OCI-LY3 (cell line): ENCODE measurements at regions not wholly inside any gene's neighbourhood (a gene's known extent, or its start where the extent isn't known, plus 50 kb on each side); places are given as distances from the start of the nearest gene placed in this dataset.

Experiments
- H2AFZ ChIP-seq: fragments of 200-600, 300-600 bp; shearing (Covaris generic); 2 replicates; pipeline ENCODE4 v1.6.0; 2014; ENCODE audit warnings: antibody characterized with exemption, low read depth, low read length
- H3K27ac ChIP-seq: fragments of 200-600, 300-600 bp; sonication (generic); 2 replicates; pipeline ENCODE4 v1.5.1; 2014; ENCODE audit warnings: mild to moderate bottlenecking, low read length, moderate library complexity, mixed read lengths
- H3K27me3 ChIP-seq: fragments of 200-600, 300-600 bp; sonication (generic); 2 replicates; pipeline ENCODE4 v1.6.1; 2014; ENCODE audit warnings: low read depth, low read length, mixed read lengths
- H3K36me3 ChIP-seq: fragments of 200-600, 300-600 bp; sonication (generic); replicated peaks from 2 replicates; pipeline ENCODE3; 2014; ENCODE audit warnings: low read depth, low read length, mixed read lengths
- H3K4me1 ChIP-seq: fragments of 300-600, 200-600 bp; sonication (generic); 2 replicates; pipeline ENCODE4 v1.6.1; 2014; ENCODE audit warnings: low read length, mixed read lengths
- H3K4me2 ChIP-seq: fragments of 200-600, 300-600 bp; sonication (generic); 2 replicates; pipeline ENCODE4 v1.6.1; 2014; ENCODE audit warnings: low read length, mixed read lengths
- H3K4me3 ChIP-seq: fragments of 300-600, 200-600 bp; sonication (generic); 2 replicates; pipeline ENCODE4 v1.5.1; 2014; ENCODE audit warnings: antibody characterized with exemption, mild to moderate bottlenecking, low read length, moderate library complexity
- H3K79me2 ChIP-seq: fragments of 300-600, 200-600 bp; shearing (Covaris generic); 2 replicates; pipeline ENCODE4 v1.6.1; 2014; ENCODE audit warnings: mild to moderate bottlenecking, low read length, mixed read lengths
- H3K9ac ChIP-seq: fragments of 300-600, 200-600 bp; shearing (Covaris generic); 2 replicates; pipeline ENCODE4 v1.6.0; 2014; ENCODE audit warnings: mild to moderate bottlenecking, low read length, moderate library complexity
- H3K9me3 ChIP-seq: fragments of 200-600, 300-600 bp; shearing (Covaris generic); 2 replicates; pipeline ENCODE4 v1.6.1; 2014; ENCODE audit warnings: low read length, mixed read lengths; ENCODE audit not compliant: insufficient read depth
- H4K20me1 ChIP-seq: fragments of 200-600, 300-600 bp; sonication (generic); 2 replicates; pipeline ENCODE4 v1.6.1; 2016; ENCODE audit warnings: low read length, mixed read lengths; ENCODE audit not compliant: insufficient read depth
- EZH2phosphoT487 ChIP-seq: fragments of 200-600 bp; shearing (Covaris generic); IDR thresholded peaks from 2 replicates; pipeline ENCODE4 v1.6.1; 2018; ENCODE audit warnings: antibody characterized with exemption, mixed run types, low read depth
- TF ChIP-seq, protein P1 (sequence below): fragments of 200-600, 300-600 bp; sonication (generic); IDR thresholded peaks from 2 replicates; pipeline ENCODE4 v1.5.1; 2014; ENCODE audit warnings: antibody characterized with exemption, low read length, low read depth

DNA sequence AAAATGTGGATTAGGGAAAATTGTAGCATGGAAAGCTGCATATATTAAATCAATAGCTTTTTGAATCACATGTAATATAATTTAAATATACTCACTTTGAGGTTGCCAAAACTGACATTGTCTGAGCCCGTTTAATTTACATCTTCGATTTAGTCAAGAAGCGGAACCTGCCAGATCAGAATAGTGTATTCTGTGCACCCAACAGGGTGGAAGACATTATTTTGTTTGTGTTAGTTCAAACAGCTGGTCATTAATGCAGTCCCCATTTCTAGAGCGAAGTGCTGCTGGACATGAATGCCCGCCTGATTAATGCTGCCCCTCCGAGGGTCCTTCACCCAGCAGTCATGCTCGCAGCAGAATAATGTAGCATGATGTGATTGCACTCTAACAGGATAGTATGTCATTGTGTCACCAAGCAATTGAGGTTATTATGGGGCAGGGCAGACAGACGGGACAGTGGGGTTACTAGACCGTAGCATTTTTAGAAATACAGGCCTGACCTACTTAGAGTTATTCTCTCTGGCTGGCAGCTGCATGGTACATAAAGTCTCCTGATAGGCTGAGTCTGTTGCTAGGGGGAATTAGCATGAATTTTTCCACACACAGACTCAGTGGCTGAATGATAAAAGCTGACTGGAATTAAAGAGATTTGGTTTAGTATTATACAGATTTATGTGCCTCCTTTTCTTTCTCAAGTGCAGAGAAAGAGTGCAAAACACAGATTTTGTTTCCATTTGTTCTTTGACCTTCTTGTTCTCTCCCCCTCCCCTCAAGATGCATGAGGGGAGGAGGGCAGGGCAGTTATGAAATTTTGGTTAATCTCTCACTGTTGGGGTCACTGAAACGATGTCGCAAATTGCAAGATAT, 147.1 kb downstream of the PRL start:
- no peaks in the 10 kb centered on the region for H3K36me3 ChIP-seq
- peaks cover 8% of the 10 kb centered on the region for H3K4me1 ChIP-seq
- H3K79me2 ChIP-seq, result no peaks in the 10 kb centered on the region
- no peak overlapping the region for H3K27ac ChIP-seq
- no peaks in the 10 kb centered on the region for H4K20me1 ChIP-seq
- TF ChIP-seq EZH2phosphoT487, result no peak
- TF ChIP-seq, protein P1, sequence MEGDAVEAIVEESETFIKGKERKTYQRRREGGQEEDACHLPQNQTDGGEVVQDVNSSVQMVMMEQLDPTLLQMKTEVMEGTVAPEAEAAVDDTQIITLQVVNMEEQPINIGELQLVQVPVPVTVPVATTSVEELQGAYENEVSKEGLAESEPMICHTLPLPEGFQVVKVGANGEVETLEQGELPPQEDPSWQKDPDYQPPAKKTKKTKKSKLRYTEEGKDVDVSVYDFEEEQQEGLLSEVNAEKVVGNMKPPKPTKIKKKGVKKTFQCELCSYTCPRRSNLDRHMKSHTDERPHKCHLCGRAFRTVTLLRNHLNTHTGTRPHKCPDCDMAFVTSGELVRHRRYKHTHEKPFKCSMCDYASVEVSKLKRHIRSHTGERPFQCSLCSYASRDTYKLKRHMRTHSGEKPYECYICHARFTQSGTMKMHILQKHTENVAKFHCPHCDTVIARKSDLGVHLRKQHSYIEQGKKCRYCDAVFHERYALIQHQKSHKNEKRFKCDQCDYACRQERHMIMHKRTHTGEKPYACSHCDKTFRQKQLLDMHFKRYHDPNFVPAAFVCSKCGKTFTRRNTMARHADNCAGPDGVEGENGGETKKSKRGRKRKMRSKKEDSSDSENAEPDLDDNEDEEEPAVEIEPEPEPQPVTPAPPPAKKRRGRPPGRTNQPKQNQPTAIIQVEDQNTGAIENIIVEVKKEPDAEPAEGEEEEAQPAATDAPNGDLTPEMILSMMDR, result no peak
- no peaks in the 10 kb centered on the region for H3K9me3 ChIP-seq
- H3K4me2 ChIP-seq, result no peak overlapping the region
- no peak overlapping the region for H3K9ac ChIP-seq
- H3K4me3 ChIP-seq, result no peak overlapping the region
- no peaks in the 10 kb centered on the region for H3K27me3 ChIP-seq
- no peak overlapping the region for H2AFZ ChIP-seq

DNA sequence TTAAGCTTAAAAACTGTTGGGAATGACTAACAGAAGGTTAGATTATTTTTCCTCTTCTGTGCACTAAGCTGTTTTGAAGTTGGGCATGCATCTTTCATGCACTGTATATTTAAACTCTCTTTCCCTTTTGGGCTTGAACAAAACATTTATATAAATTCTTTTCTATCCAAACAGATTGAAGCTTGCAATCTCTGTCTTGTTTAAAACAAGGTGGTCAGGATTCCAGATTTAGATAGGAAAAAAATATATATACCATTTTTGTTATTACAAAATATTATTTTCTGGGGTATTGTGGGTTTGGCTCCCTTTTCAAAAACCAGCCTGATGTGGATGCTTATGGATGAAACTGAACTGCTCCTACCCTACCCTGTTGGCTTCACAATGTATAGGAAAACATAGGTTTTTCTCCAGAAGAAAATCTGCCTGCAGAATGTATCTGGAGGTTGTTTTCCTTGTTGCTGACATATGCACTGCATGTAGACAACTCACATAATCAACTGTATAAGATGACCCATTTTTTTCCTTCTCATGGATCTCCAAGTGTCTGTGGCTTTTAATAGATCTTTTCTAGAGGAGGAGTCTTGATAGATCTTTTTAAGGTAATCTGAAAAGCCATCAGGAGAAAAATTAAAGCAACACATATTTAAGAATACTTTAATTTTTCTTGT, 146.3 kb downstream of the PRL start:
- Histone ChIP-seq H4K20me1 (no peaks in the 10 kb centered on the region), H3K79me2 (no peaks in the 10 kb centered on the region), H3K9ac (no peak overlapping the region), H3K4me2 (no peak overlapping the region), H3K9me3 (no peaks in the 10 kb centered on the region), H3K36me3 (no peaks in the 10 kb centered on the region), H3K27me3 (no peaks in the 10 kb centered on the region), H3K4me1 (peaks cover 8% of the 10 kb centered on the region), H3K27ac (no peak overlapping the region), H2AFZ (no peak overlapping the region), H3K4me3 (no peak overlapping the region)
- TF ChIP-seq, protein P1, result no peak
- no peak for TF ChIP-seq EZH2phosphoT487

DNA sequence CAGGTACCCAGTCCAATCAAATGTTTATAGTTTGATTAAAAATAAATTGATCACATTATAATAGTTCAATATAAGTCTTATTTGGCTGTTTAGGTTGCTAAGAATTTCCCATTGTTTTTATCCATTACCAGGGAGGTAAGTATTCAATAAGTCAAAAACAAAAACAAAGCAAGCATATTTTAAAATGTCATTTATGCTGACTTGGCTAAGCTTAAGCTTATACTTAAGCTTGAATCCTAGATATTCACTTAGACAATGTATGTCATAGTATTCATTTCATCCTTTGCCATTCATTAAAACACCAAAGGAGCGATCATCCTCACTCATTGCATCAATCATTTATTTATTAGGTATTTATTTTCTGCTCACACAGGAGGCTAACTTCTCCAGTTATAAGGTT, 144.9 kb downstream of the PRL start:
- H3K4me1 ChIP-seq, result peaks cover 8% of the 10 kb centered on the region
- no peak overlapping the region for H3K27ac ChIP-seq
- H4K20me1 ChIP-seq, result no peaks in the 10 kb centered on the region
- no peaks in the 10 kb centered on the region for H3K27me3 ChIP-seq
- H3K4me3 ChIP-seq, result no peak overlapping the region
- H3K36me3 ChIP-seq, result no peaks in the 10 kb centered on the region
- H3K79me2 ChIP-seq, result no peaks in the 10 kb centered on the region
- no peak overlapping the region for H2AFZ ChIP-seq
- no peak overlapping the region for H3K4me2 ChIP-seq
- H3K9ac ChIP-seq, result no peak overlapping the region
- no peak for TF ChIP-seq EZH2phosphoT487
- TF ChIP-seq, protein P1, result no peak
- no peaks in the 10 kb centered on the region for H3K9me3 ChIP-seq

DNA sequence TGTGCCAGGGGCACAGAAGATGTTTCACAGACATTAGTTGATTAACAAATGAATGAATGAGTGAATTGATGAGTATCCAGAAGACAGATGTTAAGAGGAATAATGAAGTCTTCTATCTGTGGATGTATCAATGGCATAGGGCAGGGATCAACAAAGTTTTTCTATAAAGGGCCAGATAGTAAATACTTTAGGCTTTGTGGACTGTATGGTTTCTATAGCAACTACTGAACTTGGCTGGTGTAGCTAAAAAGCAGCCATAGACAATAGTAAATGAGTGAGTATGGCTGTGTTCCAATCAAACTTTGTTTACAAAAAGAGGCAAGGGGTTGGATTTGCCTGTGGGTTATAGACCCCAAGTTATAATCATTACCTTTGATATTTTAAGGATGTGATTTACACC, 144.0 kb downstream of the PRL start:
- Histone ChIP-seq H3K27ac (no peak overlapping the region), H3K4me1 (peaks cover 8% of the 10 kb centered on the region), H3K9ac (no peak overlapping the region), H2AFZ (no peak overlapping the region), H3K36me3 (no peaks in the 10 kb centered on the region), H3K4me2 (no peak overlapping the region), H4K20me1 (no peaks in the 10 kb centered on the region), H3K79me2 (no peaks in the 10 kb centered on the region), H3K27me3 (no peaks in the 10 kb centered on the region), H3K4me3 (no peak overlapping the region), H3K9me3 (no peaks in the 10 kb centered on the region)
- TF ChIP-seq EZH2phosphoT487, result no peak
- TF ChIP-seq, protein P1, result no peak
